SHP77 (cell line): ENCODE measurements at regions not wholly inside any gene's neighbourhood (a gene's known extent, or its start where the extent isn't known, plus 50 kb on each side); places are given as distances from the start of the nearest gene placed in this dataset.
"Not testable (repeated sequence)": the region's sequence is repeated elsewhere in the genome, so short reads cannot be mapped to it uniquely, and the experiment has no call there.

Experiments used
- DNase-seq, 2 experiments: peaks; one replicate each; lab custom pipeline; 2025; lab: John Stamatoyannopoulos, UW

DNA sequence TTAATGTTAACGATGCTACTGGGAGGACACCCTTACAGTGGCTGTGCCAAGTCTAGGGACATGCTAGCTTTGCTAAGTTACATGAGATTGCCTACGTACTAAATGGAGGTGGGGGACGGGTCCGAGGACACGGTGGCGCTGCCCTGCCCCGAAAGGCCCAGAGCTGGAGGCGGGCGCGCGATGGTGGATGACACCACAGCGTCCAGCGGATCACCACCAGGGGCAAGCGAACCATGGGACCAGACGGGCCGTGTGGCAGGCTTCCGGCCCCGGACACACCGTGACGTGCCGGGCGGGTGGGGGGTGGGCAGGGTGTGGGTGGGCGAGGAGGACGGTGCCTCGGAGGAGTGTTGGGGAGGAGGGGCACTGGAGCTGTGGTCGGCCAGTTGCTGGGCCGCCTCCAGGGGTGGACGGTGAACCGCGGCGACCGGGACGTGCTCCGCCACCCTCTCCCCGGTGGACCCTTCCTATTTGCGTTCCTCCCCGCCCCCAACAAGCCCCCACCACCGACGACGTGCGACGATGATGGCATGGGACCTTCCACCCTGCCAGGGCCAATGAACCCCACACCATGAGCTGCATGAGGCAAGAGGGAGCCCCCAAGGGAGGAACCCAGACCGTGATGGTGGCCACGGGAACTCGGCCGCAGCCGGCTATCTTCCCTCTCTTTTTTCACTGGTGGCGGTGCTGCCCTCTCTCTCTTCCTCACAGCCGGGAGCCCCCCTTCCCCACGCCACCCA, 773.3 kb upstream of the DEFB115 start:
- no peak for DNase-seq

- no peak for DNase-seq
Measured at GRCh38 chr20:30484749-30485070, 772.8 kb upstream of the DEFB115 start.

- DNase-seq: no peak
Measured at GRCh38 chr20:30485331-30486102, 771.9 kb upstream of the DEFB115 start.

- no peak for DNase-seq
Measured at GRCh38 chr20:30486103-30486478, 771.4 kb upstream of the DEFB115 start.

- DNase-seq: not testable (repeated sequence)
Measured at GRCh38 chr20:30487461-30487860, 770.0 kb upstream of the DEFB115 start.

DNA sequence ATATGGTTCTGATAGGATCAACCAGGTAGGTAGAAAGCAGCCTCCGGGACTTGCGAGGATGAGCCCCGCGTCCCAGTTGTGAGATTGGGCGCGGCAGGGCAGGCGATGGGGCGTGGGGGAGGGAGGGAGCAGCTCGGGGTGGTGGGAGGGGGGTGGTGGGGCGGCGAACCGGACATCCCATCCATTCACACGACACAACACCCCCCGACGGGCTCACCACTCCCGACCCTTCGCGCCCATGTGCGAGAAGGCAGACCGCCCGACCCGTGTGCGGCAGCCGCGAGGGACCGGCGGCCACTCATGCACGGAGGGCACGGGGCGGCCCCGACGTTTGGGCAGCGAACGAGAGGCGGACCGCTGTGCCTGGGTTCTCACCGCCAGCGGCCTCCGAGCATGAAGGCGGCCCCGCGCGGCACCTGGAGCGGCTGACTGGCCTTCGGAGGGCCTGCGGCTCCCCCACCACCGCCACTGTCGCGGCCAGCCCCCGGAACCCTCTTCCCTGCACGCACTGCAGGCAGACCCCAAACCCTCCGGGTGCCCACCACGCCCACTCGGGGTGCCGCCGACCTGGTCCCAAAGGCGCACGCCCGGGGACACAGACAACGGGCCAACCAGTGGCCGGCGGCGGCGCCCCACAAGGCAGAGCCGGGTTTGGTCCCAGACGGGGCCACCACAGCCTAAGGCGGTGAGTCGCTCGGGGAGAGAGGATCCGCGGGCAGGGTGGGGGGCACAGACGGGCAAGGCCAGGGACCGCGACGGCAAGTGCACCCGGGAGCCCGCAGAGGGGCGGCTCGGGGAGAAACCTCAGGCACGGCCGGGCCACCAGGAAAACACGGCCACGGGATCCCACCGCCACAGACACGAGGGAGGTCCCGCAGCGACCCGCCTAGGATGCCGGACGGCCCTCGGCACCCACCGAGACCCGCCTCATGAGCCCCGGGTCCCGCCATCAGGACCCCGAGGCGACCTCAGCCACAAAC, 769.2 kb upstream of the DEFB115 start:
- no peak for DNase-seq

GRCh38 chr20:30488941-30489613, 768.4 kb upstream of the DEFB115 start:
- no peak for DNase-seq

DNA sequence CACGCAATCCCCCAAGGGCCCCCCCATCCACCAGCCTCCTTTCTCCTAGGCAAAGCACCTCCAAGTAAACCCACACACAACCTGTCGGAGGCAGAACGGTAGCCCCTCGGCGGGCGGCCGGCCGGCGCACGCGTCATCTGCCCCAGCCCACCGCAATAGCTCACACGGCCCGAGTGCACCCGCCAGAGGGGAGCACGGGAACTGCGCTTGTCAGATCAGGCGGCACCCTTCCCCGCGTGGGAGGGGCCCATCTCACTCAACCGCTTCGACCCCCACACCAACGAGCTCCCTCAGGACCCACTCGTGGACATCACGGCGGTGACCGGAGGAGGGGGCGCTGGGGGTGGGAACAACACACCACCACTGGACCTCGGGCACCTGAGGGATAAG, 767.9 kb upstream of the DEFB115 start:
- no peak for DNase-seq

DNA sequence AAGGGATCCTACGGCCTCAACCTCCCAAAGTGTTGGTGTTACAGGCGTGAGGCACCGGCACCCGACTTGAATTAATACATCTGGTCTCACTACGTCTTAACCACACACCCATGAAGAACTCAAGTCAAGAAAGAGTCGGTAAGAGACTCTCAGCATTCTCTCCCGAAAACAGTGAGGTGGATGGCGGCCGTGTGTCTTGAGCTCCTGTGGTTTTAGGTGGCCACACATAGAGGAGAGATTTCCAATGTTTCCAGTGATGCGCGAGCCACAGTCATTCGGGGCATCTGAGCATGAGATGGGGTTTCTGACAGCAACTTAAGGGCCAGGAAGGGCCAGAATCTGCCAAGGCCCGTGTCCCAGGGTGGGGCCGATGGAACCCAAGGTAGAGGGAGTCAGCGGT, 766.4 kb upstream of the DEFB115 start:
- DNase-seq: no peak

- not testable (repeated sequence) for DNase-seq
Measured at GRCh38 chr20:30496656-30497055, 760.8 kb upstream of the DEFB115 start.

DNA sequence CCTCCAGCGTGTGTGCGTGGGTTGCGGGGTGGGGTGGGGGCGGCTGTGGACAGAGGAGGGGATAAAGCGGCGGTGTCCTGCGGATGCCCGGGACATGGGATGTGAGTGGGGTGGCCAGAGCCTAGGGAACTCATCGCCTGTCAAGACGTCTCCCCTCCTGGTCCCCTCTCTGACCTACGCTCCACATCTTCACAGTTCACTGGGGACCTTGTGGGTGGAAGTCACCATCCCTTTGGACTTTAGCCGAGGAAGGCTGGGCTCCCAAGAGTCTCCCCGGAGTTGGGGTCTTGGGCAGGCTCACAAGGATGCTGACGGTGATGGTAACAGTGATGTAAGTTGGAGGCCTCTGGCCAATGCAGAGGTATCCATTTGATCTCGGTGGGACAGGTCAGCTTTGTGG, 760.3 kb upstream of the DEFB115 start:
- not testable (repeated sequence) for DNase-seq

DNA sequence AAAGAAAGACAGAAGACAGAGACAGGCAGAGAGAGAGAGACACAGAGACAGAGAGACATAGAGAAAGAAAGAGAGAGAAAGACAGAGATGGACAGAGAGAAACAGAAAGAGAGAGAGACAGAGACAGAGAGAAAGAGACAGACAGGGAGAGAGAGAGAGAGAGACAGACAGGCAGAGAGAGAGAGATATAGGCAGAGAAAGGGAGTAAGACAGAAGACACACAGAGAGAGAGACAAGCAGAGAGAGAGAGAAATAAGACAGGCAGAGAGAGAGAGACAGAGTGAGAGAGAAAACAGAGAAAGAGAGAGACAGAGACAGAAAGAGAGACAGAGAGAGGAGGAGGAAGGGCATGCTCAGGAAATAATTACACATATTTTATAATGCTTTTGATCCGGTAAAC, 758.3 kb upstream of the DEFB115 start:
- DNase-seq: no peak

GRCh38 chr20:30499716-30500446, 757.6 kb upstream of the DEFB115 start:
- not testable (repeated sequence) for DNase-seq

- peak; percentile 40 to 45 for DNase-seq
Measured at GRCh38 chr20:30500447-30500820, 757.0 kb upstream of the DEFB115 start.

DNA sequence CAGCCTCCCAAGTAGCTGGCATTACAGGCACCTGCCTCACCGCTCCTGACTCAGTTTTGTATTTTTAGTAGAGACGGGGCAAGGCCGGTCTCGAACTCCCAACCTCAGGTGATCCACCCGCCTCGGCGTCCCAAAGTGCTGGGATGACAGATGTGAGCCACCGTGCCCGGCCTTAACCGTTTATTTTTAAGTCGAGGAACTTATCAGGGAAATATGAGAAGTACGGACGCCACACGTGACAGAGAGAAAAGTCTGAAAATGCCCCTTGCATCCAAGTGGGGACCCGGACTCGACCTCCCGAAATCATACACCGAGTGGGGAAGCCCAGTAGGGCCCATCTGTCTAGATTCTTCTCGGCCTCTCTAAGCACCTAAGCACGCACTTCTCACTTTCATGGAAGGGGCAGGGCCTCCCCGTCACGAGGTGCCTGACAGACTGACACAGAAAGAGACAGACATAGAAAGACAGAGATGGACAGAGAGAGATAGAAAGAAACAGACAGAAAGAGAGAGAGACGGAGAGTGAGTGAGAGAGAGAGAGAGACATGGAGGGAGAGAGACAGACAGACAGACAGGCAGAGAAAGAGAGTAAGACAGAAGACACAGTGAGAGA, 756.5 kb upstream of the DEFB115 start:
- DNase-seq: no peak

- no peak for DNase-seq
Measured at GRCh38 chr20:30502670-30503069, 754.8 kb upstream of the DEFB115 start.

DNA sequence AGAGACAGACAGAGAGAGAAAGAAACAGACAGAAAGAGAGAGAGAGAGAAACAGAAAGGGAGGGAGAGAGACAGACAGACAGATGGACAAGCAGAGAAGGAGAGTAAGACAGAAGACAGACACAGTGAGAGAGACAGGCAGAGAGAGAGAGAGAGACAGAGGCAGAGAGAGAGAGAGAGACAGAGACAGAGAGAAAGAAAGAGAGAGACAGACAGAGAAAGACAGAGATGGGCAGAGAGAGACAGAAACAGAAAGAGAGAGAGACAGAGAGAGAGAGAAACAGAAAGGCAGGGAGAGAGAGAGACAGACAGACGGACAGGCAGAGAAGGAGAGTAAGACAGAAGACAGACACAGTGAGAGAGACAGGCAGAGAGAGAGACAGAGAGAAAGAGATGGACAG, 754.3 kb upstream of the DEFB115 start:
- not testable (repeated sequence) for DNase-seq

GRCh38 chr20:30503992-30504570, 753.4 kb upstream of the DEFB115 start:
- no peak for DNase-seq

- no peak for DNase-seq
Measured at GRCh38 chr20:30505566-30505965, 751.9 kb upstream of the DEFB115 start.

GRCh38 chr20:30506100-30506499, 751.4 kb upstream of the DEFB115 start:
- no peak for DNase-seq
